ENCODE measurements at regions not wholly inside any gene's neighbourhood (a gene's known extent, or its start where the extent isn't known, plus 50 kb on each side); places are given as distances from the start of the nearest gene placed in this dataset.

- DNase-seq (ENCODE audit: low read depth), result no peak
- H3K4me3 ChIP-seq (ENCODE audit: low read length), result no peak overlapping the region
- TF ChIP-seq CTCF (IDR thresholded peaks at IDR 0.05; ENCODE audit: insufficient read depth, low read depth, low read length, missing control alignments), result no peak
These were observed 442.8 kb downstream of the MATN1 start for GRCh38 chr1:30280572-30280971.

- no peak overlapping the region for H3K4me3 ChIP-seq (ENCODE audit: low read length)
- DNase-seq (ENCODE audit: low read depth), result no peak
- no peak for TF ChIP-seq CTCF (IDR thresholded peaks at IDR 0.05; ENCODE audit: insufficient read depth, low read depth, low read length, missing control alignments)
These were observed 445.5 kb downstream of the MATN1 start for GRCh38 chr1:30277911-30278310.

GRCh38 chr1:30277415-30277814, 446.0 kb downstream of the MATN1 start:
- no peak overlapping the region for H3K4me3 ChIP-seq (ENCODE audit: low read length)
- TF ChIP-seq CTCF (IDR thresholded peaks at IDR 0.05; ENCODE audit: insufficient read depth, low read depth, low read length, missing control alignments), result no peak
- no peak for DNase-seq (ENCODE audit: low read depth)

GRCh38 chr1:30275926-30276764, 447.2 kb downstream of the MATN1 start:
- DNase-seq (ENCODE audit: low read depth), result no peak
- no peak overlapping the region for H3K4me3 ChIP-seq (ENCODE audit: low read length)
- TF ChIP-seq CTCF (IDR thresholded peaks at IDR 0.05; ENCODE audit: insufficient read depth, low read depth, low read length, missing control alignments), result no peak

GRCh38 chr1:30274976-30275621, 448.3 kb downstream of the MATN1 start:
- TF ChIP-seq CTCF (IDR thresholded peaks at IDR 0.05; ENCODE audit: insufficient read depth, low read depth, low read length, missing control alignments), result no peak
- no peak for DNase-seq (ENCODE audit: low read depth)
- H3K4me3 ChIP-seq (ENCODE audit: low read length), result no peak overlapping the region

- no peak overlapping the region for H3K4me3 ChIP-seq (ENCODE audit: low read length)
- no peak for TF ChIP-seq CTCF (IDR thresholded peaks at IDR 0.05; ENCODE audit: insufficient read depth, low read depth, low read length, missing control alignments)
- DNase-seq (ENCODE audit: low read depth), result no peak
These were observed 449.0 kb downstream of the MATN1 start for GRCh38 chr1:30274173-30274970.

Measured in epithelial cell of esophagus (primary cell).